Body of pancreas (tissue), 4 donors: ENCODE measurements at regions not wholly inside any gene's neighbourhood (a gene's known extent, or its start where the extent isn't known, plus 50 kb on each side); places are given as distances from the start of the nearest gene placed in this dataset.

ENCODE experiments used
- POLR2A ChIP-seq, 3 donors: fragments of 450-650 bp; IDR thresholded peaks; one replicate each; pipeline ENCODE4 v1.6.1; 2016; ENCODE audit warnings: antibody characterized with exemption in 3 of 3, mild to moderate bottlenecking in 2 of 3
- TF ChIP-seq, protein P1 (sequence below), 7 experiments: fragments of 450-650 bp in 4 of 7; fragments of 200-600 bp in 3 of 7; sonication (generic) in 3 of 7; IDR thresholded peaks; one replicate each; pipeline ENCODE4 v1.5.1; 2016 to 2019; ENCODE audit warnings: antibody characterized with exemption in 7 of 7

DNA sequence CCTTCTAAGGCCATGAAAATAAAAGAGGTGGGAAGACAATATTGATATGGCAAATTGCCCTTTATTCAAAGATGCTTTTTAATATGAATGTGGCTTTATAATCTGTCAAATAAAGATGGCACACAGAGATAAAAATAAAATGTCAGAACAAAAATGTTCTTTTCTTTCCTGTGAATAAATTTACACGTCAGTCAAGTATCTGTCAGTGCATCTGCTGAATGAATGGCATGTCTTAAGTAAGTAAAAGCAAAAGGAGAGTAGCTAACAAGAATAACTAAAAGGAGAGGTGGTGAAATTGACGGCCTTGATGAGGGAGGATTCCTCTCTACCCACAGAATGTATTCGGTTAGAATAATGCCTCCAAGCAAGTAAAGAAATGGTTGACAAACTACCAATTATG, 1021.7 kb upstream of the GBE1 start:
- TF ChIP-seq POLR2A (IDR thresholded peaks at IDR 0.05): no peak
- TF ChIP-seq, protein P1, sequence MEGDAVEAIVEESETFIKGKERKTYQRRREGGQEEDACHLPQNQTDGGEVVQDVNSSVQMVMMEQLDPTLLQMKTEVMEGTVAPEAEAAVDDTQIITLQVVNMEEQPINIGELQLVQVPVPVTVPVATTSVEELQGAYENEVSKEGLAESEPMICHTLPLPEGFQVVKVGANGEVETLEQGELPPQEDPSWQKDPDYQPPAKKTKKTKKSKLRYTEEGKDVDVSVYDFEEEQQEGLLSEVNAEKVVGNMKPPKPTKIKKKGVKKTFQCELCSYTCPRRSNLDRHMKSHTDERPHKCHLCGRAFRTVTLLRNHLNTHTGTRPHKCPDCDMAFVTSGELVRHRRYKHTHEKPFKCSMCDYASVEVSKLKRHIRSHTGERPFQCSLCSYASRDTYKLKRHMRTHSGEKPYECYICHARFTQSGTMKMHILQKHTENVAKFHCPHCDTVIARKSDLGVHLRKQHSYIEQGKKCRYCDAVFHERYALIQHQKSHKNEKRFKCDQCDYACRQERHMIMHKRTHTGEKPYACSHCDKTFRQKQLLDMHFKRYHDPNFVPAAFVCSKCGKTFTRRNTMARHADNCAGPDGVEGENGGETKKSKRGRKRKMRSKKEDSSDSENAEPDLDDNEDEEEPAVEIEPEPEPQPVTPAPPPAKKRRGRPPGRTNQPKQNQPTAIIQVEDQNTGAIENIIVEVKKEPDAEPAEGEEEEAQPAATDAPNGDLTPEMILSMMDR (IDR thresholded peaks at IDR 0.05): no peak
